GM13977 (cell line): ENCODE measurements at regions not wholly inside any gene's neighbourhood (a gene's known extent, or its start where the extent isn't known, plus 50 kb on each side); places are given as distances from the start of the nearest gene placed in this dataset.
"Not testable (repeated sequence)": the region's sequence is repeated elsewhere in the genome, so short reads cannot be mapped to it uniquely, and the experiment has no call there.

Experiments
- DNase-seq: peaks from one replicate; pipeline ENCODE4 v3.0.0; 2012; ENCODE audit warnings: low spot score
- in situ Hi-C: fragments of 300-500 bp; cut with MboI; formaldehyde crosslinking; loops from one replicate; pipeline ENCODE4 v1.12.0; 2022; ENCODE audit warnings: low sequenced_read_pairs, low pct_unique_long_range_greater_than_20kb, mixed read lengths, inconsistent platforms; ENCODE audit not compliant: unreplicated experiment
- TF ChIP-seq, protein P1 (sequence below): IDR thresholded peaks from 2 replicates; pipeline ENCODE4 v1.5.1; 2012; ENCODE audit warnings: mild to moderate bottlenecking, control low read depth; ENCODE audit not compliant: insufficient read depth; ENCODE audit errors: extremely low read depth, missing control alignments

GRCh38 chr4:3942569-3942971, 176.4 kb downstream of the ADRA2C start:
- TF ChIP-seq, protein P1, sequence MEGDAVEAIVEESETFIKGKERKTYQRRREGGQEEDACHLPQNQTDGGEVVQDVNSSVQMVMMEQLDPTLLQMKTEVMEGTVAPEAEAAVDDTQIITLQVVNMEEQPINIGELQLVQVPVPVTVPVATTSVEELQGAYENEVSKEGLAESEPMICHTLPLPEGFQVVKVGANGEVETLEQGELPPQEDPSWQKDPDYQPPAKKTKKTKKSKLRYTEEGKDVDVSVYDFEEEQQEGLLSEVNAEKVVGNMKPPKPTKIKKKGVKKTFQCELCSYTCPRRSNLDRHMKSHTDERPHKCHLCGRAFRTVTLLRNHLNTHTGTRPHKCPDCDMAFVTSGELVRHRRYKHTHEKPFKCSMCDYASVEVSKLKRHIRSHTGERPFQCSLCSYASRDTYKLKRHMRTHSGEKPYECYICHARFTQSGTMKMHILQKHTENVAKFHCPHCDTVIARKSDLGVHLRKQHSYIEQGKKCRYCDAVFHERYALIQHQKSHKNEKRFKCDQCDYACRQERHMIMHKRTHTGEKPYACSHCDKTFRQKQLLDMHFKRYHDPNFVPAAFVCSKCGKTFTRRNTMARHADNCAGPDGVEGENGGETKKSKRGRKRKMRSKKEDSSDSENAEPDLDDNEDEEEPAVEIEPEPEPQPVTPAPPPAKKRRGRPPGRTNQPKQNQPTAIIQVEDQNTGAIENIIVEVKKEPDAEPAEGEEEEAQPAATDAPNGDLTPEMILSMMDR, result peak; percentile 59
- DNase-seq, result peak; percentile 44
- in situ Hi-C loops, result not testable (repeated sequence)

GRCh38 chr4:3943051-3943450, 176.9 kb downstream of the ADRA2C start:
- in situ Hi-C loops, DNase-seq: not testable (repeated sequence)

- TF ChIP-seq, protein P1, result no peak
- in situ Hi-C loops, result no loop called here
- no peak for DNase-seq
Observed at GRCh38 chr4:3945511-3946290, 179.5 kb downstream of the ADRA2C start.

DNA sequence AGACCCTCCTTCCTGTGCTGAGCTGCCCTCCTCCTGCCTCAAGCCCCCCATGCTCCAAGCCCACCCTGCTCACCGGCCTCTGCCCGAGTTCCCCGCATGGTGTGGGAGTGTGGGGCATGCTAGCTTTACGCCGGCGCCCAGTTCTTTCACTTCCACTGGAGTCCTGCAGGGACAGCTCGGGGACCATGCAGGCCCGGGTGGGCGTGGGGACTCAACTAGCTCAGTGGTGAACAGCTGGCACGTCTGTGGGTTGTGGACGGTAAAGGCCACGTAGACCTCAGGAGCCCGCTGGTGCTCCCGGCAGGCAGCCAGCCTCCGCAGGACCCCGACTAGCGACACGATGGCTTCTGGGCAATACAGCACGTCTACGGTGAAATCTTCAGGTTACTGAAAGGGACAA, 180.4 kb downstream of the ADRA2C start:
- DNase-seq, in situ Hi-C loops: not testable (repeated sequence)

DNA sequence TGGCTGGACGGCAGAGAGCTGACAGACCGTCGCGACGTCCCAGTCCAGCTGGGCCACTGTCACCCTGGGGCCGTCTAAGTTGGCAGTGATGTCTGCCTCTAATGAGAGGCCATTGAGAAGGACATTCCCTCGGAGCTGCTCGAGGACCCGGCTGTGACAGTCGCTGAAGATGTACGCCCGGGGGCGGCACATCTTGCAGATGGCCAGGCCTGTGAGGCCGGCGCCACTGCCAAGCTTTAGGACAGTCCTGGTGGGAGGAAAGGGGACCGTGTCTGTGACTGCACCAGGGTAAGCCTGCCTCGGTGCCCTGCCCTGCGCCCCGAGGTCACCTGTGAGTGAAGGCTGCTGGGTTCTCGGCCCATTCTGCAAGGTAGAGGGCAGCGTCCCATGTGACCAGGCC, 181.6 kb downstream of the ADRA2C start:
- in situ Hi-C loops, DNase-seq: not testable (repeated sequence)

DNA sequence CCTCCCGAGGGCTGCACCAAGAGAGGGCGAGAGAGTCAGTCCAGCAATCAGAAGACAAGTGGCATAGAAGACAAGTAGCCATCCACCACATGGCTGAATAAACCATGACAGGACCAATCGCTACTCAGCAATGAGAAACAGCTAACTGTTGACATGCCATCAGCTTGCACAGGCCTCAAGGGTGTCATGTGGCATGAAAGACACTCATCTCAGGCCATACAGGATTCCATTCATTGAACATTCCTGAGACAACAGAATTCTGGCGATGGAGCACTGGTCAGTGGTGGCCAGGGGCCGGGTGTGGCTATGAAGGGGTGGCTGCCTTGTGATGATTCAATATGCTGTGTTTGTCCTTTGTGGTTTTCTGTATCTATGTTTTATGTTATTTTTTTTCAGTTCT, 182.0 kb downstream of the ADRA2C start:
- in situ Hi-C loops, DNase-seq: not testable (repeated sequence)

GRCh38 chr4:3949916-3950315, 183.7 kb downstream of the ADRA2C start:
- in situ Hi-C loops, DNase-seq: not testable (repeated sequence)
- TF ChIP-seq, protein P1, result peak; percentile 52

DNA sequence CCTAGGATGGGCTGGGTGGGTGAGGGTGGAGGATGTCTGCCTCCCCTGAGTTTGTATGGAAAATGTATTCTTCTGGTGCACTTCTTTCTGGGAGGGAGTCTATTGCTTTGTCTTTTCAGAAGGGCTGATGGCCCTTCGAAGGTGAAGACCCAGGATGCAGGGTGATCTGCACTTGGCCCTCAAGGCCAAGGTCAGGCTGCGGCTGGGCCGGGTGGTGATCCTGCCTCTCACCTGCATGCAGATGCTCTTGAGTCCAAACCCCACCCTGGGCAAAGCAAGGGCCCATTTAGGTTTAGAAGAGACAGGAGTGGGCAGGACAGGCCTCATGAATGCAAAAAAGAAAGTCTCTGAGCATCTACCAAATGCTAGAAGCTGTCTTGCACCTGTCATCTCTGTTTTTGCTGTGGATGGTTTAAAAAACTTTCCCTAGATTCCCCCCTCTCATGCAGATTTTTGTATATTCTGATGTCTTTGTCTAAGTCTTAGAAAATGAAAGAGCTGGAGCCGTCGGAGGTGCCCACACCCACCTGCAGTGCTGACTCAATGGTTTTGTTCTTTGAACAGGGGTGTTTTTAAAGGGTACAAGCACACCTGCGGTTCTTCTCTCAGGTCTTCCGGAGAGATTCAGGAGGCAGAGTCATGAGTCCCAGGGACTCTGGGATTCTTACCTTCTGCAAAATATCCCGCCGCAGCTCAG, 186.4 kb downstream of the ADRA2C start:
- DNase-seq, in situ Hi-C loops: not testable (repeated sequence)

GRCh38 chr4:3953140-3953489, 186.9 kb downstream of the ADRA2C start:
- DNase-seq, in situ Hi-C loops: not testable (repeated sequence)

DNA sequence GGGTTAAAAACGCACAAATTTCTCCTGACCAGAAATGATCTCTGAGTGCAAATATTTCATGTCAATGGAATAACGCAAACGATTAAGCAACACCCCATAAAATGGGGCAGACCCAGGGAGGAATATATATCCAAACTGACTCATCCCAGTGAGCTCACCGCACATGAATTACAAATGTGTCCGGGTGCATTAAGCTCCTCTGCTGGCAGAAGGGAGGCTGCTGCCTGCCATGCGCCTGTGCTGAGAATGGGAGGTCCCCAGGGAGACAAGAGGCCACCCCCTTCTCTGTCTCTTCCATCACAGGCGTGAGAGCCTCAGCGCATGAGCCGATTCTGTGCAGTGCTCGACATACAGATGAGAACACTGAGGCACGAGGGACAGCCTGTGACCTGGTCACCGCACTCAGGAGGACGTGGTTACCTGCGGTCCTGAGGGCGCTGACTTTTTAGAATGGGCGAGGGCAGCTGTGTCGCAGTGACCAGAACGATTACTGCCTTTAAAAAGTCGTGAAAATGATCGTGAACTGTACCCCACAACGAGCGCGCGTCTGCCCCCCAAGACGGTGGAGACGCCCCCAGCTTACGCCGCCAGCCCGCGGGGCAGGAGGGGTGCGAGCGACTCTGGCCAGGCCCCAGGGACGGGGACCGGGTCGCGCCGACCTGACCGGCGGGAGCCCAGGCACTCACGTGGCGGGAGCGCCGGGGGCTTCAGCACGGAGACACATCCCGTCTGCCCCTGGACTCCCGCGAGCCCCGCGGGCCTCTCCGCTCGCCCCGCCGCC, 188.5 kb downstream of the ADRA2C start:
- peak; percentile 63 for DNase-seq
- in situ Hi-C loops, result not testable (repeated sequence)
